ENCODE measurements at regions not wholly inside any gene's neighbourhood (a gene's known extent, or its start where the extent isn't known, plus 50 kb on each side); places are given as distances from the start of the nearest gene placed in this dataset.

DNA sequence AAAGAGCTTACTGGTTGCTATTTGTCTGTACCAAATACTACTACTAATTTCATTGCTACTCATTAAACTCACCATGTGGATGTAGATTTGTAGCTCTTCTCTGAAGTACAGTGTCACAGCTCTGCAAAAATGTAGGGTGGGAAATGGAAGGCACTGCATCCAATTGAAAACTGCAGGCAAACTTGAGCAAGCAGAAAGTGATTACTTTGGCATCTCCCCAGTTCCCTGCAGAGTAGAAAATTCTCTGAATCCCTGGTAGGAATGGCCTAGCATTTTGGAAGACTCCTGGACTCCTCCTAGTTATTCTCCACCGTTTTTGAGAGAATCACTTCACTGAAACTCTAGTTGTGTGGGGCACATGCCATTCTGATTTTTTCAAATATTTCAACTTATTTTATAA lies 239.1 kb downstream of the DIO2 start:
- no peak for DNase-seq (ENCODE audit: extremely low read depth in 1 of 4, low spot score in 3 of 4)
- H3K36me3 ChIP-seq (ENCODE audit: control insufficient read depth, insufficient read depth, low read length): no peaks in the 10 kb centered on the region
- ChIA-PET CTCF (ENCODE audit: low intra/inter-chr PET ratio) (no interaction called here), POLR2A (no interaction called here)
- no peaks in the 10 kb centered on the region for H3K27me3 ChIP-seq (ENCODE audit: control insufficient read depth in 2 of 2, insufficient read depth in 2 of 2, low read length in 2 of 2)
- no peak overlapping the region for H3K4me3 ChIP-seq
- BruUV-seq (replicated peaks): no TSS peak
- WGBS (ENCODE audit: insufficient coverage, low coverage, missing lambda C conversion rate): 0% methylated on average over 1 of the region's 1 CpG
- no peak overlapping the region for H3K9ac ChIP-seq (ENCODE audit: insufficient read depth in 1 of 2, low read depth in 2 of 2, low read length in 2 of 2)
- H3K4me1 ChIP-seq (replicated peaks in 1 of 2; ENCODE audit: control insufficient read depth in 2 of 2, insufficient read depth in 2 of 2, low read length in 2 of 2): no peaks in the 10 kb centered on the region
- H3K79me2 ChIP-seq (ENCODE audit: control insufficient read depth, insufficient read depth, low read length): no peaks in the 10 kb centered on the region
- FAIRE-seq: no peak
- in situ Hi-C loops (cut with MboI) (no loop called here), intact Hi-C loops (cut with micrococcal nuclease) (no loop called here)
- no peak overlapping the region for H3K27ac ChIP-seq (ENCODE audit: extremely low read depth, low read depth, low read length)
- H4K20me1 ChIP-seq (replicated peaks; ENCODE audit: control insufficient read depth, insufficient read depth, low read length): no peaks in the 10 kb centered on the region
- TF ChIP-seq ZNF24 (IDR thresholded peaks at IDR 0.05): no peak
- TF ChIP-seq, protein P1, sequence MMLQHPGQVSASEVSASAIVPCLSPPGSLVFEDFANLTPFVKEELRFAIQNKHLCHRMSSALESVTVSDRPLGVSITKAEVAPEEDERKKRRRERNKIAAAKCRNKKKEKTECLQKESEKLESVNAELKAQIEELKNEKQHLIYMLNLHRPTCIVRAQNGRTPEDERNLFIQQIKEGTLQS (IDR thresholded peaks at IDR 0.05): no peak
- TF ChIP-seq, protein P1 (CRISPR knock-in tag; conservative IDR thresholded peaks at IDR 0.05): no peak
- TF ChIP-seq SRSF9 (IDR thresholded peaks at IDR 0.05; ENCODE audit: borderline replicate concordance, low read depth, low read length): no peak
- no peak for TF ChIP-seq GTF2E2 (tag; IDR thresholded peaks at IDR 0.05)
- no peak for TF ChIP-seq NRF1 (conservative IDR thresholded peaks at IDR 0.05 in 1 of 2, IDR thresholded peaks at IDR 0.05 in 1 of 2)
- no peak for TF ChIP-seq U2AF2 (optimal IDR thresholded peaks at IDR 0.05; ENCODE audit: low read depth, low read length)
- TF ChIP-seq RAD51 (IDR thresholded peaks at IDR 0.05; ENCODE audit: borderline replicate concordance, low read depth): no peak
- TF ChIP-seq, protein P2, sequence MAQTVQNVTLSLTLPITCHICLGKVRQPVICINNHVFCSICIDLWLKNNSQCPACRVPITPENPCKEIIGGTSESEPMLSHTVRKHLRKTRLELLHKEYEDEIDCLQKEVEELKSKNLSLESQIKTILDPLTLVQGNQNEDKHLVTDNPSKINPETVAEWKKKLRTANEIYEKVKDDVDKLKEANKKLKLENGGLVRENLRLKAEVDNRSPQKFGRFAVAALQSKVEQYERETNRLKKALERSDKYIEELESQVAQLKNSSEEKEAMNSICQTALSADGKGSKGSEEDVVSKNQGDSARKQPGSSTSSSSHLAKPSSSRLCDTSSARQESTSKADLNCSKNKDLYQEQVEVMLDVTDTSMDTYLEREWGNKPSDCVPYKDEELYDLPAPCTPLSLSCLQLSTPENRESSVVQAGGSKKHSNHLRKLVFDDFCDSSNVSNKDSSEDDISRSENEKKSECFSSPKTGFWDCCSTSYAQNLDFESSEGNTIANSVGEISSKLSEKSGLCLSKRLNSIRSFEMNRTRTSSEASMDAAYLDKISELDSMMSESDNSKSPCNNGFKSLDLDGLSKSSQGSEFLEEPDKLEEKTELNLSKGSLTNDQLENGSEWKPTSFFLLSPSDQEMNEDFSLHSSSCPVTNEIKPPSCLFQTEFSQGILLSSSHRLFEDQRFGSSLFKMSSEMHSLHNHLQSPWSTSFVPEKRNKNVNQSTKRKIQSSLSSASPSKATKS (CRISPR knock-in tag; IDR thresholded peaks at IDR 0.05): no peak
- no peak for TF ChIP-seq ZNF696 (CRISPR knock-in tag; conservative IDR thresholded peaks at IDR 0.05)
- no peak for TF ChIP-seq ILK (tag; IDR thresholded peaks at IDR 0.05; ENCODE audit: borderline replicate concordance, low read depth)
- no peak for TF ChIP-seq POLR2AphosphoS2 (IDR thresholded peaks at IDR 0.05; ENCODE audit: low read length)
- TF ChIP-seq COPS2 (conservative IDR thresholded peaks at IDR 0.05): no peak
- TF ChIP-seq L3MBTL2 (IDR thresholded peaks at IDR 0.05): no peak
- no peak for TF ChIP-seq ZNF316 (IDR thresholded peaks at IDR 0.05)
- TF ChIP-seq, protein P3, sequence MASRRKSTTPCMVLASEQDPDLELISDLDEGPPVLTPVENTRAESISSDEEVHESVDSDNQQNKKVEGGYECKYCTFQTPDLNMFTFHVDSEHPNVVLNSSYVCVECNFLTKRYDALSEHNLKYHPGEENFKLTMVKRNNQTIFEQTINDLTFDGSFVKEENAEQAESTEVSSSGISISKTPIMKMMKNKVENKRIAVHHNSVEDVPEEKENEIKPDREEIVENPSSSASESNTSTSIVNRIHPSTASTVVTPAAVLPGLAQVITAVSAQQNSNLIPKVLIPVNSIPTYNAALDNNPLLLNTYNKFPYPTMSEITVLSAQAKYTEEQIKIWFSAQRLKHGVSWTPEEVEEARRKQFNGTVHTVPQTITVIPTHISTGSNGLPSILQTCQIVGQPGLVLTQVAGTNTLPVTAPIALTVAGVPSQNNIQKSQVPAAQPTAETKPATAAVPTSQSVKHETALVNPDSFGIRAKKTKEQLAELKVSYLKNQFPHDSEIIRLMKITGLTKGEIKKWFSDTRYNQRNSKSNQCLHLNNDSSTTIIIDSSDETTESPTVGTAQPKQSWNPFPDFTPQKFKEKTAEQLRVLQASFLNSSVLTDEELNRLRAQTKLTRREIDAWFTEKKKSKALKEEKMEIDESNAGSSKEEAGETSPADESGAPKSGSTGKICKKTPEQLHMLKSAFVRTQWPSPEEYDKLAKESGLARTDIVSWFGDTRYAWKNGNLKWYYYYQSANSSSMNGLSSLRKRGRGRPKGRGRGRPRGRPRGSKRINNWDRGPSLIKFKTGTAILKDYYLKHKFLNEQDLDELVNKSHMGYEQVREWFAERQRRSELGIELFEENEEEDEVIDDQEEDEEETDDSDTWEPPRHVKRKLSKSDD (conservative IDR thresholded peaks at IDR 0.05; ENCODE audit: low read length): no peak
- TF ChIP-seq ZFP1 (CRISPR knock-in tag; IDR thresholded peaks at IDR 0.05): no peak
- no peak for TF ChIP-seq ZNF253 (CRISPR knock-in tag; conservative IDR thresholded peaks at IDR 0.05)
- no peak for TF ChIP-seq KDM2B (CRISPR knock-in tag; IDR thresholded peaks at IDR 0.05)
- no peak for TF ChIP-seq NR3C1 (CRISPR knock-in tag; IDR thresholded peaks at IDR 0.05)
- TF ChIP-seq CREB1 (IDR thresholded peaks at IDR 0.05): no peak
- no peak for TF ChIP-seq CREB1 (CRISPR knock-in tag; IDR thresholded peaks at IDR 0.05)
- no peak overlapping the region for H2AFZ ChIP-seq (ENCODE audit: low read depth, low read length)
- no peak for ATAC-seq
- H3K4me2 ChIP-seq (ENCODE audit: insufficient read depth, low read length): no peak overlapping the region
- H3K9me1 ChIP-seq (ENCODE audit: control insufficient read depth, insufficient read depth, low read length): no peaks in the 10 kb centered on the region
- no peaks in the 10 kb centered on the region for H3K9me3 ChIP-seq (replicated peaks; ENCODE audit: control insufficient read depth, insufficient read depth, low read depth, low read length)
